GM23248 (cell line): ENCODE measurements at regions not wholly inside any gene's neighbourhood (a gene's known extent, or its start where the extent isn't known, plus 50 kb on each side); places are given as distances from the start of the nearest gene placed in this dataset.

ENCODE experiments used
- DNase-seq: peaks from one replicate; pipeline ENCODE4 v3.0.0-alpha.2; 2015
- H2AFZ ChIP-seq: fragments of 200-600 bp; sonication (generic); 2 replicates; pipeline ENCODE4 v1.6.1; 2016; ENCODE audit warnings: antibody characterized with exemption
- H3F3A ChIP-seq: fragments of 200-600 bp; sonication (generic); 2 replicates; pipeline ENCODE4 v1.6.1; 2016; ENCODE audit warnings: mild to moderate bottlenecking, antibody characterized with exemption, mixed run types; ENCODE audit not compliant: insufficient read depth
- H3K27ac ChIP-seq: fragments of 200-600 bp; sonication (generic); 2 replicates; pipeline ENCODE4 v1.5.1; 2016; ENCODE audit warnings: mild to moderate bottlenecking
- H3K27me3 ChIP-seq: fragments of 200-600 bp; sonication (generic); replicated peaks from 2 replicates; pipeline ENCODE4 v1.6.1; 2016; ENCODE audit warnings: mild to moderate bottlenecking; ENCODE audit not compliant: insufficient read depth
- H3K36me3 ChIP-seq: fragments of 200-600 bp; sonication (generic); 2 replicates; pipeline ENCODE4 v1.6.1; 2016; ENCODE audit warnings: low read depth, mild to moderate bottlenecking
- H3K4me1 ChIP-seq: fragments of 200-600 bp; sonication (generic); 2 replicates; pipeline ENCODE4 v1.6.1; 2016; ENCODE audit warnings: mild to moderate bottlenecking; ENCODE audit not compliant: insufficient read depth
- H3K4me2 ChIP-seq: fragments of 200-600 bp; sonication (generic); one replicate; pipeline ENCODE4 v1.6.1; 2016; ENCODE audit warnings: mild to moderate bottlenecking; ENCODE audit not compliant: unreplicated experiment
- H3K4me3 ChIP-seq: fragments of 200-600 bp; sonication (generic); 2 replicates; pipeline ENCODE4 v1.5.1; 2016; ENCODE audit warnings: mild to moderate bottlenecking
- H3K79me2 ChIP-seq: fragments of 200-600 bp; sonication (generic); 2 replicates; pipeline ENCODE4 v1.6.1; 2016; ENCODE audit warnings: mild to moderate bottlenecking; ENCODE audit not compliant: insufficient read depth
- H3K9ac ChIP-seq: fragments of 200-600 bp; sonication (generic); 2 replicates; pipeline ENCODE4 v1.6.1; 2016; ENCODE audit warnings: mild to moderate bottlenecking
- H3K9me2 ChIP-seq: fragments of 200-600 bp; sonication (generic); 2 replicates; pipeline ENCODE4 v1.6.1; 2016; ENCODE audit warnings: mixed run types, mild to moderate bottlenecking, moderate library complexity; ENCODE audit not compliant: insufficient read depth
- H3K9me3 ChIP-seq: fragments of 200-600 bp; sonication (generic); one replicate; pipeline ENCODE4 v1.6.1; 2017; ENCODE audit warnings: low read depth
- H4K20me1 ChIP-seq: fragments of 200-600 bp; sonication (generic); 2 replicates; pipeline ENCODE4 v1.6.0; 2016; ENCODE audit not compliant: insufficient read depth
- EZH2 ChIP-seq: fragments of 200-600 bp; sonication (generic); IDR thresholded peaks from 2 replicates; pipeline ENCODE4 v1.6.1; 2018; ENCODE audit warnings: antibody characterized with exemption, mild to moderate bottlenecking; ENCODE audit not compliant: insufficient read depth, poor library complexity, severe bottlenecking
- EZH2phosphoT487 ChIP-seq: fragments of 200-600 bp; sonication (generic); IDR thresholded peaks from 2 replicates; pipeline ENCODE4 v1.6.1; 2018; ENCODE audit warnings: antibody characterized with exemption, moderate library complexity, mild to moderate bottlenecking, low read depth; ENCODE audit not compliant: insufficient read depth
- WGBS, 2 experiments: methylation state at CpG; one replicate each; pipeline ENCODE4 v1.1.6; 2015 to 2017; ENCODE audit warnings: low lambda C conversion rate in 2 of 2, low coverage in 1 of 2; ENCODE audit errors: missing lambda C conversion rate in 2 of 2; 5-methylcytosine and 5-hydroxymethylcytosine counted together
- in situ Hi-C: fragments of 300-500 bp; cut with MboI; formaldehyde crosslinking; loops from 2 replicates; pipeline ENCODE4 v1.15.0; 2020

- H3F3A ChIP-seq = no peaks in the 10 kb centered on the region
- TF ChIP-seq EZH2phosphoT487 (no peak), EZH2 (no peak)
- H2AFZ ChIP-seq = no peak overlapping the region
- no peaks in the 10 kb centered on the region for H4K20me1 ChIP-seq
- no peaks in the 10 kb centered on the region for H3K27me3 ChIP-seq
- H3K4me1 ChIP-seq = no peaks in the 10 kb centered on the region
- no peak overlapping the region for H3K4me2 ChIP-seq
- no peaks in the 10 kb centered on the region for H3K36me3 ChIP-seq
- no peak overlapping the region for H3K9ac ChIP-seq
- H3K9me2 ChIP-seq = no peaks in the 10 kb centered on the region
- H3K9me3 ChIP-seq = no peaks in the 10 kb centered on the region
- no peak for DNase-seq
- H3K79me2 ChIP-seq = no peaks in the 10 kb centered on the region
- no peak overlapping the region for H3K27ac ChIP-seq
- no peak overlapping the region for H3K4me3 ChIP-seq
- in situ Hi-C loops = no loop called here
- 91 to 93% methylated on average over 1 of the region's 1 CpG for WGBS, 2 experiments
Measured at GRCh38 chr2:199679883-199680282, 171.1 kb downstream of the FTCDNL1 start.

- Histone ChIP-seq H3F3A (no peaks in the 10 kb centered on the region), H3K4me2 (no peak overlapping the region), H3K36me3 (no peaks in the 10 kb centered on the region), H3K9me3 (no peaks in the 10 kb centered on the region), H3K79me2 (no peaks in the 10 kb centered on the region), H3K4me3 (no peak overlapping the region), H3K9me2 (no peaks in the 10 kb centered on the region), H2AFZ (no peak overlapping the region), H3K27me3 (no peaks in the 10 kb centered on the region), H3K4me1 (no peaks in the 10 kb centered on the region), H3K27ac (no peak overlapping the region), H3K9ac (no peak overlapping the region), H4K20me1 (no peaks in the 10 kb centered on the region)
- no peak for DNase-seq
- in situ Hi-C loops = no loop called here
- TF ChIP-seq EZH2phosphoT487 (no peak), EZH2 (no peak)
- 68 to 79% methylated on average over 4 of the region's 4 CpGs for WGBS, 2 experiments
Measured at GRCh38 chr2:199677881-199678280, 173.1 kb downstream of the FTCDNL1 start.

- Histone ChIP-seq H3K4me1 (no peaks in the 10 kb centered on the region), H3F3A (no peaks in the 10 kb centered on the region), H3K4me3 (no peak overlapping the region), H3K9me3 (no peaks in the 10 kb centered on the region), H3K9me2 (no peaks in the 10 kb centered on the region), H3K27ac (no peak overlapping the region), H2AFZ (no peak overlapping the region), H3K79me2 (no peaks in the 10 kb centered on the region), H3K27me3 (peaks cover 16% of the 10 kb centered on the region; the same call in 1 of the 2 replicates), H4K20me1 (no peaks in the 10 kb centered on the region), H3K36me3 (no peaks in the 10 kb centered on the region), H3K4me2 (no peak overlapping the region), H3K9ac (no peak overlapping the region)
- in situ Hi-C loops = no loop called here
- TF ChIP-seq EZH2 (no peak), EZH2phosphoT487 (no peak)
- WGBS, 2 experiments = 2 to 7% methylated on average over 3 of the region's 3 CpGs
- DNase-seq = no peak
Measured at GRCh38 chr2:199668645-199669044, 182.3 kb downstream of the FTCDNL1 start.

GRCh38 chr2:199663157-199663556 lies 187.8 kb downstream of the FTCDNL1 start:
- Histone ChIP-seq H3K79me2 (no peaks in the 10 kb centered on the region), H3K4me2 (no peak overlapping the region), H3F3A (no peaks in the 10 kb centered on the region), H2AFZ (no peak overlapping the region), H3K9ac (no peak overlapping the region), H3K9me2 (no peaks in the 10 kb centered on the region), H4K20me1 (no peaks in the 10 kb centered on the region), H3K36me3 (no peaks in the 10 kb centered on the region), H3K9me3 (no peaks in the 10 kb centered on the region), H3K27ac (no peak overlapping the region), H3K4me1 (no peaks in the 10 kb centered on the region), H3K4me3 (no peak overlapping the region), H3K27me3 (no peaks in the 10 kb centered on the region; the same call in 1 of the 2 replicates)
- in situ Hi-C loops = no loop called here
- WGBS, 2 experiments = 50 to 56% methylated on average over 6 of the region's 6 CpGs
- TF ChIP-seq EZH2phosphoT487 (no peak), EZH2 (no peak)
- DNase-seq = no peak

GRCh38 chr2:199662255-199662654 lies 188.7 kb downstream of the FTCDNL1 start:
- DNase-seq = no peak
- Histone ChIP-seq H3K9me3 (no peaks in the 10 kb centered on the region), H3K4me3 (no peak overlapping the region), H4K20me1 (no peaks in the 10 kb centered on the region), H3K27me3 (no peaks in the 10 kb centered on the region), H3K27ac (no peak overlapping the region), H3K4me1 (no peaks in the 10 kb centered on the region), H3K79me2 (no peaks in the 10 kb centered on the region), H3K36me3 (no peaks in the 10 kb centered on the region), H3K9ac (no peak overlapping the region), H2AFZ (no peak overlapping the region), H3F3A (no peaks in the 10 kb centered on the region), H3K4me2 (no peak overlapping the region), H3K9me2 (no peaks in the 10 kb centered on the region)
- 56 to 58% methylated on average over 8 of the region's 8 CpGs for WGBS, 2 experiments
- in situ Hi-C loops = no loop called here
- no peak for TF ChIP-seq EZH2
- TF ChIP-seq EZH2phosphoT487 = no peak
